Neural crest cell (in vitro differentiated cells): ENCODE measurements at regions not wholly inside any gene's neighbourhood (a gene's known extent, or its start where the extent isn't known, plus 50 kb on each side); places are given as distances from the start of the nearest gene placed in this dataset.

Source experiments
- DNase-seq: peaks from one replicate; pipeline ENCODE4 v3.0.0; 2021; ENCODE audit warnings: low read depth, mixed read lengths, low spot score
- H3K27ac Mint-ChIP-seq: one replicate; pipeline ENCODE4 v1.8.0; 2021; ENCODE audit warnings: mild to moderate bottlenecking, mixed read lengths; ENCODE audit not compliant: unreplicated experiment
- H3K27me3 Mint-ChIP-seq: 2 replicates; pipeline ENCODE4 v1.8.0; 2021; ENCODE audit warnings: low read depth, mild to moderate bottlenecking, mixed read lengths
- H3K36me3 Mint-ChIP-seq: 2 replicates; pipeline ENCODE4 v1.8.0; 2021; ENCODE audit warnings: low read depth, mild to moderate bottlenecking, mixed read lengths
- H3K4me1 Mint-ChIP-seq: 2 replicates; pipeline ENCODE4 v1.8.0; 2021; ENCODE audit warnings: mixed read lengths
- H3K4me3 Mint-ChIP-seq: one replicate; pipeline ENCODE4 v1.8.0; 2021; ENCODE audit warnings: mild to moderate bottlenecking, mixed read lengths
- H3K9me3 Mint-ChIP-seq: 2 replicates; pipeline ENCODE4 v1.8.0; 2021; ENCODE audit warnings: mixed read lengths
- TF ChIP-seq, protein P1 (sequence below): fragments of 200-600 bp; sonication (generic); conservative IDR thresholded peaks from 2 replicates; pipeline ENCODE4 v1.5.0; 2021; ENCODE audit warnings: antibody characterized with exemption, mild to moderate bottlenecking

- Mint-ChIP-seq H3K4me1 (peaks cover 2% of the 10 kb centered on the region), H3K27me3 (no peaks in the 10 kb centered on the region), H3K27ac (no peak overlapping the region), H3K4me3 (no peak overlapping the region), H3K9me3 (peaks cover 11% of the 10 kb centered on the region), H3K36me3 (no peaks in the 10 kb centered on the region)
- DNase-seq = no peak
- TF ChIP-seq, protein P1, sequence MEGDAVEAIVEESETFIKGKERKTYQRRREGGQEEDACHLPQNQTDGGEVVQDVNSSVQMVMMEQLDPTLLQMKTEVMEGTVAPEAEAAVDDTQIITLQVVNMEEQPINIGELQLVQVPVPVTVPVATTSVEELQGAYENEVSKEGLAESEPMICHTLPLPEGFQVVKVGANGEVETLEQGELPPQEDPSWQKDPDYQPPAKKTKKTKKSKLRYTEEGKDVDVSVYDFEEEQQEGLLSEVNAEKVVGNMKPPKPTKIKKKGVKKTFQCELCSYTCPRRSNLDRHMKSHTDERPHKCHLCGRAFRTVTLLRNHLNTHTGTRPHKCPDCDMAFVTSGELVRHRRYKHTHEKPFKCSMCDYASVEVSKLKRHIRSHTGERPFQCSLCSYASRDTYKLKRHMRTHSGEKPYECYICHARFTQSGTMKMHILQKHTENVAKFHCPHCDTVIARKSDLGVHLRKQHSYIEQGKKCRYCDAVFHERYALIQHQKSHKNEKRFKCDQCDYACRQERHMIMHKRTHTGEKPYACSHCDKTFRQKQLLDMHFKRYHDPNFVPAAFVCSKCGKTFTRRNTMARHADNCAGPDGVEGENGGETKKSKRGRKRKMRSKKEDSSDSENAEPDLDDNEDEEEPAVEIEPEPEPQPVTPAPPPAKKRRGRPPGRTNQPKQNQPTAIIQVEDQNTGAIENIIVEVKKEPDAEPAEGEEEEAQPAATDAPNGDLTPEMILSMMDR = no peak
Measured at GRCh38 chr4:33068539-33068938, 2348.4 kb downstream of the PCDH7 start.

DNA sequence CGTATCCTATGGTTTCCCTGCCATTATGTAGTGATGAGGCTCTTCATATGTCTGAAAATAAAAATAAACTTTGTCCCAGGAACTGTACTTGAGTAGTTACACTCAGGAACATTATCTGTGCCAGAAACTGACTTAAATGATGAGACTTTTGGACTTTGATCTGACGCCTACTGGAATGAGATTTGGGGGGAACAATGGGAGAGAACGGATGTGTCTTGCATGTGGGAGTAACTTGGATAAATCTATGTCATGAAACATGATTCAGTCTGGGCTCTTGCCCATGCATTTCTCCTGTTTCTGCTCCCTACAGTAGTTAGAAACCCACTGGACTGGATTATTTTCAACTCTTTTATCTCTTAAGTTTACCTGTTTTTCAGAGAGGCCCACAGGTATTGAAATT, 2351.4 kb downstream of the PCDH7 start:
- Mint-ChIP-seq H3K4me1 (peaks cover 5% of the 10 kb centered on the region), H3K4me3 (no peak overlapping the region), H3K27ac (no peak overlapping the region), H3K36me3 (no peaks in the 10 kb centered on the region), H3K9me3 (peaks cover 11% of the 10 kb centered on the region), H3K27me3 (no peaks in the 10 kb centered on the region)
- TF ChIP-seq, protein P1 = no peak
- DNase-seq = no peak

DNA sequence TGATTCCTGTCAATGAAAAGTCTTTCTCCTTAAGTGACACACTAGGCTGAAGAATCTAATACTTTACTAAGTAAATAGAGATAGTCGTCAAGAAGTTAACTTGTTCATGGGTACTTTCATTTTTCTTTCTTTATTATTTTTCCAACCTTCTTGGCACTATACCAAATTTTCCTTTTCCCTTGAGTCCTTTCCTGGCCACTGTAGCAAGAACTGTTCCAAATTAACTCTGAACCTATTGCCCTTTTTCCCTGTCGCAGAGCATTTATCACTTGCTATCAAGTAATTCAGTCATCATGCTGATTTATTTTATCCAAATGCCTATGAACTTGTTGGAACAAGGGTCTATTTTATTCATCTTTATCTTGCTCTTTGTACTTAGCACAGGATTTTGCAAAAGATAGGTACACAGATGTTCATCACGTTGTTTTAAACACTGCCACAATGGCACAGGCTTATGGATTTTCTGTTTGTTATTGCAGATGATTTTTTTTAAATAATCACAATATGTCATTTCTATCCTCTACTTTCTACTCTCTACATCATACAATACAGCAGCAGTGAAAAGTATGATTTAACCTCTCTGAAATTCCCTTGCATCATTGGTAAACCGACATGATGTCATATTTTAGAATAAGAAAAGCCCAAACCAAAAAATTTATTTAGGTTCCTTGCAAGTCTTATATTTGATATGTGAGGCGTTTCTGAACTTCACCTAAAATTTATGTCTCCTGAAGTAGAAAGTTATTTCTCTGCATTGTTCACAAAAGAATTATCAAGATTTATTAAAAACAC, 2352.3 kb downstream of the PCDH7 start:
- TF ChIP-seq, protein P1 = no peak

GRCh38 chr4:33073811-33074210, 2353.6 kb downstream of the PCDH7 start:
- Mint-ChIP-seq H3K4me1 (peaks cover 5% of the 10 kb centered on the region), H3K27ac (no peak overlapping the region), H3K36me3 (no peaks in the 10 kb centered on the region), H3K27me3 (no peaks in the 10 kb centered on the region), H3K4me3 (no peak overlapping the region), H3K9me3 (peaks cover 11% of the 10 kb centered on the region)
- TF ChIP-seq, protein P1 = no peak
- DNase-seq = no peak

More for the DNA sequence above, 2352.3 kb downstream of the PCDH7 start:
- Mint-ChIP-seq H3K4me1 (peaks cover 5% of the 10 kb centered on the region), H3K27me3 (no peaks in the 10 kb centered on the region), H3K4me3 (no peak overlapping the region), H3K9me3 (peaks cover 11% of the 10 kb centered on the region), H3K36me3 (no peaks in the 10 kb centered on the region), H3K27ac (no peak overlapping the region)
- DNase-seq = no peak

- peaks cover 5% of the 10 kb centered on the region for H3K4me1 Mint-ChIP-seq
- no peak for DNase-seq
- H3K4me3 Mint-ChIP-seq = no peak overlapping the region
- H3K27ac Mint-ChIP-seq = no peak overlapping the region
- no peaks in the 10 kb centered on the region for H3K27me3 Mint-ChIP-seq
- no peaks in the 10 kb centered on the region for H3K36me3 Mint-ChIP-seq
- no peaks in the 10 kb centered on the region for H3K9me3 Mint-ChIP-seq
- TF ChIP-seq, protein P1 = no peak
Measured at GRCh38 chr4:33078145-33078544, 2358.0 kb downstream of the PCDH7 start.
